ENCODE measurements at regions not wholly inside any gene's neighbourhood (a gene's known extent, or its start where the extent isn't known, plus 50 kb on each side); places are given as distances from the start of the nearest gene placed in this dataset.
"Not testable (repeated sequence)": the region's sequence is repeated elsewhere in the genome, so short reads cannot be mapped to it uniquely, and the experiment has no call there.

- not testable (repeated sequence) for TF ChIP-seq CTCF (IDR thresholded peaks at IDR 0.05; ENCODE audit: low read depth, low read length, missing input control); SP1 (IDR thresholded peaks at IDR 0.05); ZBTB33 (IDR thresholded peaks at IDR 0.05); REST (IDR thresholded peaks at IDR 0.05); MAX (IDR thresholded peaks at IDR 0.05); TAF1 (conservative IDR thresholded peaks at IDR 0.05)
Measured at GRCh38 chr15:69774711-69775110, 322.1 kb downstream of the RPLP1 start.

All from liver (tissue), 3 donors.